Breast epithelium (tissue), 4 donors: ENCODE measurements at regions not wholly inside any gene's neighbourhood (a gene's known extent, or its start where the extent isn't known, plus 50 kb on each side); places are given as distances from the start of the nearest gene placed in this dataset.

Experiments used
- DNase-seq, 2 donors: peaks; one replicate each; pipeline ENCODE4 v3.0.0-alpha.2; 2019; ENCODE audit warnings: low spot score in 2 of 2
- H3K27ac ChIP-seq, 2 donors: fragments of 200-600 bp; sonication (generic) in 1 of 2; one replicate each; pipeline ENCODE4 v1.5.1; 2016 to 2019; ENCODE audit warnings: mild to moderate bottlenecking in 1 of 2
- H3K27me3 ChIP-seq, 2 donors: fragments of 200-600 bp; sonication (generic) in 1 of 2; one replicate each; pipeline versions ENCODE4 v1.5.1 to v1.6.0; 2017 to 2019; ENCODE audit warnings: control low read depth in 1 of 2, mild to moderate bottlenecking in 1 of 2
- H3K36me3 ChIP-seq: fragments of 200-600 bp; one replicate; pipeline ENCODE4 v1.5.1; 2019
- H3K4me1 ChIP-seq, 2 donors: fragments of 200-600 bp; sonication (generic); one replicate each; pipeline ENCODE4 v1.5.1; 2016 to 2019; ENCODE audit warnings: control low read depth in 1 of 2
- H3K4me3 ChIP-seq, 3 donors: fragments of 200-600 bp; sonication (generic); 1 replicate in 2 of 3; 2 replicates in 1 of 3; pipeline ENCODE4 v1.5.1; 2016 to 2019; ENCODE audit warnings: mild to moderate bottlenecking in 3 of 3, moderate library complexity in 2 of 3
- H3K9me3 ChIP-seq, 2 donors: fragments of 200-600 bp; sonication (generic) in 1 of 2; one replicate each; pipeline ENCODE4 v1.5.1; 2016 to 2019; ENCODE audit warnings: control low read depth in 1 of 2
- CTCF ChIP-seq, 3 donors: fragments of 450-650 bp; IDR thresholded peaks; one replicate each; pipeline ENCODE4 v1.5.1; 2016 to 2017; ENCODE audit warnings: antibody characterized with exemption in 3 of 3, mild to moderate bottlenecking in 3 of 3, moderate library complexity in 3 of 3
- POLR2A ChIP-seq: fragments of 450-650 bp; IDR thresholded peaks from one replicate; pipeline ENCODE4 v1.6.1; 2016; ENCODE audit warnings: antibody characterized with exemption, mild to moderate bottlenecking, moderate library complexity
- POLR2AphosphoS5 ChIP-seq, 3 donors: sonication (generic); formaldehyde crosslinking; IDR thresholded peaks; one replicate each; pipeline ENCODE4 v1.6.1; 2017; ENCODE audit warnings: antibody characterized with exemption in 3 of 3
- intact Hi-C: fragments of 100-400 bp; cut with DNase I; formaldehyde crosslinking; loops from one replicate; pipeline ENCODE4 v1.15.1; 2023; ENCODE audit warnings: low total_unique reads

DNA sequence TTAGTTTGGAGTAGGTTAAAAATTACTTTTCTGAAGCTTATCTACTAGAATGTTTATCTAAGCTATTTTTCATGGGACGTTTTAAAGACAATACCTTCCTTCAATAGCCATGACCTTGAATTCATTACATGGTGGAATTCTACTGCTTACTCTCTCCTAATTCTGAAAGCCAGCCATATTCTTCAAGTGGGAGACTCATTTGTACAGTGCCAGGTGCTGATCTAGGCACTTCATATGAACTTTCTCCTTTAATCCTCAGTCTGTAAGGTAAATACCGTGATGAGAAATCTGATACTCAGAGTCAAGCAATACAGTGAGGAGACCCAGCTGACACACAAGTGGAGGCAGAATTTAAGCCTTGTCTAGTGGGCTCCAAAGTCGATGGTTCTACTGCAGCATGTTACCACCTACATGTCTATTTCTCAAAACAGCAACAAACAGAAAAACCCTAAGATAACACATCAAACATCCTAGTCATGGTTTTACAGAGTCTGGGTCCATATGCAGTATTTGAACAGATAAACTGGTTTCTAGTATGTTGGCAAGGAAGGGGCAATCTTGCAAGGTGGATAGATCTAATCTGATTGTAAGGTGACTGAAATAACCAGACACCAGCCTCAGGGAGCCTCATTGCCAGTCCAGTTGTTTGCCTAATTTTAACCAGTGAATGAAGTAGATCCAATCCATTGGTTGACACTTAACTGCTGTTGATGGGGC lies 243.7 kb downstream of the PIK3R1 start:
- Histone ChIP-seq H3K4me3 (no peak overlapping the region), H3K36me3 (no peaks in the 10 kb centered on the region), H3K27ac (peak overlapping the region; percentile 43 to 44), H3K27me3 (no peaks in the 10 kb centered on the region), H3K4me1 (no peaks in the 10 kb centered on the region), H3K9me3 (no peaks in the 10 kb centered on the region)
- TF ChIP-seq POLR2AphosphoS5 (IDR thresholded peaks at IDR 0.05): no peak
- no peak for TF ChIP-seq CTCF (IDR thresholded peaks at IDR 0.05)
- TF ChIP-seq POLR2A: no peak
- intact Hi-C loops: no loop called here
- no peak for DNase-seq

DNA sequence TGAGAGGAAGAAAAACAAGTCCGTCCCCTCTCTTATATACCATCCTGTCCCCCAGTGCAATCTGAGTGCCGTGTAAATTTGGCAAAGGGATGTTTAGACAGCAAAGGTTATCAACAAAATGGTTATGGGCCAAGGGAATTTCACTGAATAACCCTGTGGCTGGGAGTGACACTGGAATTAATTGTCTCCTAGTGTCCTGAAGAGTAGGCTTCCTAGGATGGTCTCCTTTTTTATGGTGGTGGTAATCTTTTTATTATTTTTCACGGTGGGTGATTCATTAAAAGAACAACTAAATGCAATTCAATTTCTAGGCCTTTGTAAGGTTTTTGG lies 244.2 kb downstream of the PIK3R1 start:
- no peak for TF ChIP-seq POLR2AphosphoS5 (IDR thresholded peaks at IDR 0.05)
- TF ChIP-seq POLR2A: no peak
- no peak for TF ChIP-seq CTCF (IDR thresholded peaks at IDR 0.05)
- no peaks in the 10 kb centered on the region for H3K4me1 ChIP-seq
- intact Hi-C loops: no loop called here
- no peaks in the 10 kb centered on the region for H3K36me3 ChIP-seq
- DNase-seq: no peak
- peak overlapping the region; percentile 43 to 44 for H3K27ac ChIP-seq
- H3K4me3 ChIP-seq: no peak overlapping the region
- H3K9me3 ChIP-seq: no peaks in the 10 kb centered on the region
- H3K27me3 ChIP-seq: no peaks in the 10 kb centered on the region

GRCh38 chr5:68460147-68460798 lies 244.7 kb downstream of the PIK3R1 start:
- H3K4me1 ChIP-seq: no peaks in the 10 kb centered on the region
- TF ChIP-seq POLR2AphosphoS5 (IDR thresholded peaks at IDR 0.05) (no peak), CTCF (IDR thresholded peaks at IDR 0.05) (peak in 2 of 3 donors; percentile 46 to 56), POLR2A (no peak)
- H3K27ac ChIP-seq: peak overlapping the region in 1 of 2 donors; percentile 43
- no peaks in the 10 kb centered on the region for H3K27me3 ChIP-seq
- H3K36me3 ChIP-seq: no peaks in the 10 kb centered on the region
- DNase-seq: no peak
- no peaks in the 10 kb centered on the region for H3K9me3 ChIP-seq
- intact Hi-C loops: no loop called here
- H3K4me3 ChIP-seq: no peak overlapping the region

- no peaks in the 10 kb centered on the region for H3K27me3 ChIP-seq
- H3K9me3 ChIP-seq: no peaks in the 10 kb centered on the region
- H3K27ac ChIP-seq: no peak overlapping the region
- TF ChIP-seq CTCF (IDR thresholded peaks at IDR 0.05) (no peak), POLR2A (no peak), POLR2AphosphoS5 (IDR thresholded peaks at IDR 0.05) (no peak)
- intact Hi-C loops: no loop called here
- H3K4me1 ChIP-seq: no peaks in the 10 kb centered on the region
- H3K4me3 ChIP-seq: no peak overlapping the region
- H3K36me3 ChIP-seq: no peaks in the 10 kb centered on the region
- DNase-seq: no peak
Observed at GRCh38 chr5:68463606-68464005, 248.1 kb downstream of the PIK3R1 start.

GRCh38 chr5:68464424-68464823 lies 248.9 kb downstream of the PIK3R1 start:
- no peaks in the 10 kb centered on the region for H3K4me1 ChIP-seq
- H3K9me3 ChIP-seq: no peaks in the 10 kb centered on the region
- H3K27ac ChIP-seq: no peak overlapping the region
- DNase-seq: no peak
- no peak overlapping the region for H3K4me3 ChIP-seq
- intact Hi-C loops: no loop called here
- no peaks in the 10 kb centered on the region for H3K36me3 ChIP-seq
- H3K27me3 ChIP-seq: no peaks in the 10 kb centered on the region
- TF ChIP-seq POLR2AphosphoS5 (IDR thresholded peaks at IDR 0.05) (no peak), CTCF (IDR thresholded peaks at IDR 0.05) (no peak), POLR2A (no peak)
